Loucy (cell line): ENCODE measurements at regions not wholly inside any gene's neighbourhood (a gene's known extent, or its start where the extent isn't known, plus 50 kb on each side); places are given as distances from the start of the nearest gene placed in this dataset.

Experiments used
- H2AFZ ChIP-seq: fragments of 200-600 bp; sonication (generic); 2 replicates; pipeline ENCODE4 v1.6.0; 2016; ENCODE audit warnings: antibody characterized with exemption, mild to moderate bottlenecking, low read length, moderate library complexity
- H3F3A ChIP-seq: fragments of 200-600 bp; 2 replicates; pipeline ENCODE4 v1.6.0; 2016; ENCODE audit warnings: antibody characterized with exemption, low read depth, mild to moderate bottlenecking
- H3K27me3 ChIP-seq: fragments of 200-600 bp; sonication (generic); 2 replicates; pipeline ENCODE4 v1.6.1; 2014; ENCODE audit warnings: low read length, mild to moderate bottlenecking; ENCODE audit not compliant: insufficient read depth, poor library complexity, severe bottlenecking
- H3K36me3 ChIP-seq: fragments of 200-600 bp; sonication (generic); 2 replicates; pipeline ENCODE4 v1.6.1; 2016; ENCODE audit warnings: low read length; ENCODE audit not compliant: insufficient read depth
- H3K4me1 ChIP-seq: fragments of 200-600 bp; sonication (generic); 2 replicates; pipeline ENCODE4 v1.5.1; 2014; ENCODE audit warnings: low read length, mild to moderate bottlenecking; ENCODE audit not compliant: insufficient read depth, poor library complexity, severe bottlenecking
- H3K4me2 ChIP-seq: fragments of 200-600 bp; sonication (generic); 2 replicates; pipeline ENCODE4 v1.6.0; 2014; ENCODE audit warnings: antibody characterized with exemption, low read length, low read depth, mild to moderate bottlenecking; ENCODE audit not compliant: poor library complexity, severe bottlenecking
- H3K4me3 ChIP-seq: fragments of 200-600 bp; sonication (generic); 2 replicates; pipeline ENCODE4 v1.5.1; 2014; ENCODE audit warnings: low read length, mild to moderate bottlenecking, mixed read lengths; ENCODE audit not compliant: poor library complexity, severe bottlenecking
- H3K79me2 ChIP-seq: fragments of 200-600 bp; sonication (generic); 2 replicates; pipeline ENCODE4 v1.6.1; 2014; ENCODE audit warnings: low read length; ENCODE audit not compliant: insufficient read depth
- H3K9ac ChIP-seq: fragments of 200-600 bp; sonication (generic); 2 replicates; pipeline ENCODE4 v1.6.0; 2014; ENCODE audit warnings: mild to moderate bottlenecking, low read depth, low read length, moderate library complexity; ENCODE audit not compliant: poor library complexity, severe bottlenecking
- H3K9me2 ChIP-seq: fragments of 200-600 bp; sonication (generic); replicated peaks from 2 replicates; pipeline ENCODE4 v1.6.1; 2016; ENCODE audit warnings: low read depth, low read length, mixed read lengths
- H3K9me3 ChIP-seq: fragments of 200-600 bp; sonication (generic); 2 replicates; pipeline ENCODE4 v1.6.1; 2014; ENCODE audit warnings: mild to moderate bottlenecking, antibody characterized with exemption, low read length, low read depth; ENCODE audit not compliant: insufficient read depth
- H4K20me1 ChIP-seq: fragments of 200-600 bp; sonication (generic); 2 replicates; pipeline ENCODE4 v1.6.0; 2014; ENCODE audit warnings: antibody characterized with exemption, low read length, mild to moderate bottlenecking; ENCODE audit not compliant: insufficient read depth, poor library complexity, severe bottlenecking
- CTCF ChIP-seq: fragments of 200-600 bp; sonication (generic); conservative IDR thresholded peaks from 2 replicates; pipeline ENCODE4 v1.5.1; 2014; ENCODE audit warnings: mild to moderate bottlenecking, antibody characterized with exemption, low read length
- EZH2phosphoT487 ChIP-seq: fragments of 200-600 bp; IDR thresholded peaks from 2 replicates; pipeline ENCODE4 v1.6.1; 2018; ENCODE audit warnings: antibody characterized with exemption, mild to moderate bottlenecking, moderate library complexity, borderline replicate concordance

DNA sequence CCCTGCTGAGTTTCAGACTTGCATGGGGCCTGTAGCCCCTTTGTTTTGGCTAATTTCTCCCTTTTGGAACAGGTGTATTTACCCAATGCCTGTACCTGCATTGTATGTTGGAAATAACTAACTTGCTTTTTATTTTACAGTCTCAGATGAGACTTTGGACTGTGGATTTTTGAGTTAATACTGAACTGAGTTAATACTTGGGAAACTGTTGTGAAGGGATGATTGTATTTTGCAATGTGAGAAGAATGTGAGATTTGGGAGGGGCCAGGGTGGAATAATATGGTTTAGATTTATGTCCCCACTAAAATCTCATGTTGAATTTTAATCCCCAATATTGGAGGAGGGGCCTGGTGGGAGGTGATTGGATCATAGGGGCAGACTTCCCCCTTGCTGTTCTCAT is 99.1 kb upstream of the IRAK1BP1 start:
- Histone ChIP-seq H4K20me1 (no peaks in the 10 kb centered on the region), H3K9ac (no peak overlapping the region), H3K79me2 (no peaks in the 10 kb centered on the region), H3F3A (no peaks in the 10 kb centered on the region), H3K4me1 (no peaks in the 10 kb centered on the region), H3K36me3 (no peaks in the 10 kb centered on the region), H2AFZ (no peak overlapping the region), H3K4me2 (no peak overlapping the region), H3K9me3 (no peaks in the 10 kb centered on the region), H3K9me2 (no peaks in the 10 kb centered on the region), H3K27me3 (no peaks in the 10 kb centered on the region), H3K4me3 (no peak overlapping the region)
- no peak for TF ChIP-seq CTCF
- TF ChIP-seq EZH2phosphoT487: no peak

DNA sequence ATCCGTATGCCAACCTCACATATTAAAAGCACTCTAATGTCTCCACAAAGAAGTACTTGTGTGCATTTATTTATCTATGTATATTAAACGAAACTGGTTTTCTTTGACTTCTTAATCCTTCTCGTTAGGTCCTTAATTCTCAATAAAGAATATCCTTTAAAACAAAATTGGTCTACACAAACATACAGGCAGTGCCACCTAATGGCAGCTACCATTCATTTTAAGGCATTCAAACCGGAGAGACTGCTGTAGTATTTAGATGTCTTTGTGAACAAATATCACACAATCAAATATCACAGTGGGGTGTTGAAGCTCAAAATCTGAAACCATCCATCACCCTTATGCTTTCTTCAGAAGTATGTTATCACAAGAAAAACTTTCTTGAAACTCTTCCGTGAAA is 96.6 kb upstream of the IRAK1BP1 start:
- Histone ChIP-seq H3K9ac (no peak overlapping the region), H3K27me3 (no peaks in the 10 kb centered on the region), H3K9me2 (no peaks in the 10 kb centered on the region), H3K4me1 (no peaks in the 10 kb centered on the region), H2AFZ (no peak overlapping the region), H3K9me3 (no peaks in the 10 kb centered on the region), H3K36me3 (no peaks in the 10 kb centered on the region), H3K4me3 (no peak overlapping the region), H3F3A (no peaks in the 10 kb centered on the region), H4K20me1 (no peaks in the 10 kb centered on the region), H3K79me2 (no peaks in the 10 kb centered on the region), H3K4me2 (no peak overlapping the region)
- no peak for TF ChIP-seq EZH2phosphoT487
- 0 out of 2 replicates have a peak, but pooled peaks have one; percentile 12 for TF ChIP-seq CTCF

DNA sequence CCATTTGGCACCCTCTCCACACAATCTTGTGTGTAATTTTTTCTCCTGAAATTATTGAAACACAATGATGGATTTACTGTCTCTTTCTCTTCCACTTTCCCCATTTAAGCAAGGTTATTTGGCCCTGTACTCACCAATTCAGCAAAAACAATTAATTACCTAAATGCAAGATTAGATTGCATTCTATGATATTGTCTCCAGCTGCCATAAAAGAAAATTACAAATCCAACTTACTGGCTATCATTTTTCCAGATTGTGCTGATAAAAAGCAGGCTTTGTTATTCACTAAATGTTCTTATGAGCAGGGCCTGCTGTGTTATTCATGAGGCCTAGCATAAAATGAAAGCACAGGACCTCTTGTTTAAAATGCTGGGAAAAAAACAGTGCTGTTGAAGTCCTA is 95.8 kb upstream of the IRAK1BP1 start:
- no peak overlapping the region for H3K4me2 ChIP-seq
- H3F3A ChIP-seq: no peaks in the 10 kb centered on the region
- no peaks in the 10 kb centered on the region for H3K9me3 ChIP-seq
- no peaks in the 10 kb centered on the region for H3K79me2 ChIP-seq
- no peak overlapping the region for H3K9ac ChIP-seq
- TF ChIP-seq EZH2phosphoT487 (no peak), CTCF (no peak)
- no peak overlapping the region for H2AFZ ChIP-seq
- H3K9me2 ChIP-seq: no peaks in the 10 kb centered on the region
- no peaks in the 10 kb centered on the region for H4K20me1 ChIP-seq
- no peaks in the 10 kb centered on the region for H3K4me1 ChIP-seq
- no peaks in the 10 kb centered on the region for H3K27me3 ChIP-seq
- no peaks in the 10 kb centered on the region for H3K36me3 ChIP-seq
- no peak overlapping the region for H3K4me3 ChIP-seq
